ENCODE measurements at regions not wholly inside any gene's neighbourhood (a gene's known extent, or its start where the extent isn't known, plus 50 kb on each side); places are given as distances from the start of the nearest gene placed in this dataset.
"Not testable (repeated sequence)": the region's sequence is repeated elsewhere in the genome, so short reads cannot be mapped to it uniquely, and the experiment has no call there.

DNA sequence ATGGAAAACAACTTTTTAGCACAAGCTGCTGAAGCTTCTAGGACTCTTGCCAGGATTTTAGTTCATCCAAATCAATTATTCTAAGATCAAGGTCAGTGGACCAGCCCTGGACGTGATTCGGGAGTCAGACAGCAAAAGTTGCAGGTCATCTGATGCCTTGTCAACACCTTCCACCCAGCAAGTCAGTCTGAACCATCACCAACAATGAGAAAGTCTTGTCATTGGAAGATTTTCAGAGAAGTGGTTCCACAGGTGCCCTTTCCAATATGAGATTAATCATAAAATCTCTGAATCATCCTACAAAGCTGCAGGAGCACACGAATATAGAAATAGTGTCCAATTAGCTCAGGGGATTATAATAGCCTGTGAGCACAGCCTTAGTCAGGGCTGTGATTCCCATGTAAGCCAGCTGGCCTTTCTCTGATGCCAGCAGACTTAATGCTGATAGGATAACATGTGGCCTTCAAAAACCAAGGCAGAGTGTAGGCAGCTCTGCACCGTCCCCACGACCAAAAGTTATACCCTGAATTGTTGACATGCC, 445.0 kb upstream of the TRPC7 start:
- no peak for DNase-seq

DNA sequence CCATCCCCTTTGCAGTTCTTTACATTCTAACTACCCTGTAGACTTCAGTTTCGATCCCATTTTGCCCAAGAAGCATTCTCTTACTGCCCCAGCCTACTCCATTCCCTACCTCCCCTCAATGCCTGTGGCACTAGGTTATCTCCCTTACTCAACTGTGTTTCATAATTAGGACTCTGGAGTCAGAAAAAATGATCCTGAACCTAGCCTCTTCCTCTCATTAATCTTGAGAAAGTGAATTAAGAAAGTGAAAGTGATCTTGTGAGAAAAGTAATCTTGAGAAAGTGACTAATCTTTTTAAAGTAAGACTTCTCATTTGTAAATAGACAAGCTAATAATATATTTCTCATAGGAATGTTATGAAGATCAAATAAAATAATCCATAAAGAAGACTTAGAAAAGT, 444.0 kb upstream of the TRPC7 start:
- no peak for DNase-seq

DNA sequence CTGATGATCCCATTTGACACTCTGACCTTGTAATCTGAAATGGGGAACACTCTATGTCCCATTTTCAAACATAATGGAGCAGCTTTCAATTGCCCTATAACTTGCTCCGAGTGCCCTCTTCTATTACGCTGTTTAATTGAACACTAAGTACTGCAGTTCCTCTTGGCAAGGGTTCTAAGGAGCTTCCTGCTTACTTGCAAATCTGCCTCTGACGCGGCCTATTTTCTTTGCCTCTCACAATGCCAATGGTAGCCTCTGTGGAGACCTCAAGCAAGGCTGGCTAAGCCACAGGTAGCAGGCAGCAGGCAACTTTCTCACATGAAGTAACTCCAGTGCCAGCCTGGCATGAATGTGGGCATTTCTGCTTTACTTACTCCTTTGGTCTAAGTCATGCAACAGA, 443.4 kb upstream of the TRPC7 start:
- DNase-seq = no peak

DNA sequence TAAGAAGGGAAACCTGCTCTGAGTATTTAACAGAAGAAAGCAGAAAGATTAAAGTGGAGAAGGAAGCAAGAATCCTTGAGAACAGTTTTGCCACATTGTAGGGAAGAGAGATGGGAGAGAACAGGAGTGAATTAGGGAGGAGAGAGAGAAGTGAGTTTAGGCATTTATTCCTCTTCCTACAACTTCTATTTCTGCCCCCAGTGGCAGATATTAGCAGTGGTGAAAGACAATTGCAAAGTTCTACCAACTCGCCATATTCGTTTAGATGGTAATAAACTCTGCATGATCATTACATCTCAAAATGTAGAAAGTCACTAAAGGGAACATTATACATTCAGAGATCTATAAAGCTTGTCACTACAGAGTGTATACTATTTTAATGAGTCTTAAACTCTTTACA, 440.1 kb upstream of the TRPC7 start:
- DNase-seq = no peak

DNA sequence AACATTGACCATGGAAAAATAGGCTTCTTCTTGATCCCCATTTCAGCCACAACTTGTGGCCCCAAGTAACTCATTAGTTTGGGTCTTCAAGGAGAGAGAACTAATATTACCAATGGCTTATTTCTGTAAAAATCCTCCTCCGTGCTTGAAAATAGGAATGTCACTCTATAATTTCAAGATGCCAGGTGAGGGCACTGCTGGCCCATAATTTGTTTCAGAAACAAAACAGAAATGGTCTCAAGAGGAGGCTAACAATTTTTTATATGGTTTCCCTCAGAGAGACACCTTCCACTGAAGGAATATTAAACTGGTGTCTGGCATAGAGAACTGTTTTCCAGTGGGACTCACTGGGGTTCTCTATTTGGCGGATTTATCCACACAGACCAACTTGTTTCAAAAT, 437.0 kb upstream of the TRPC7 start:
- DNase-seq = no peak

DNA sequence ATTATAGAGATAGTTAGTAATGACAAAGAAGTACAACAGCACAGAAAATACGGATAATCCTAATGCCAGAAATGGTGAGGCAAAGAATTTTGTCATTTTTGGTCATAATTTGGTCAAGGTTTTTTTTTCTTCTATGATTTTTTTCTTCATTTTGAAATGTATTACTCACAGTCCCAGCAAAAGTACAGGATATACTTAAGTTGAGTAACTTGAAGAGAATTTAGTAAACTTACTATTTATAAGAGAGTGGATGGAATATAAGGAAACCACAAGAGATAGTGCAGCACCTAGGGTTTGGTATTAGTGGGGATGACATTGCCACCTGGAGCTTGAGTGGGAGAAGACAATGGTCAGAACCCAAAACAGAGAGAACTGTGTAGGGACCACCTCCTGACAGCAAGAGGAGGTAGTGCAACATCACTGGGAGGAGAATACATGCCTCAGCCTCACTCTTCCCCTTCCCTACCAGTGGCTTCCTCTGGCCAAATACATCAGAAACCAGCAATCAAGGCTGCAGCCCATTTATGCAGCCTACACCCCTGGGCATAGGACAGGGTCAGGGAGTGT, 434.5 kb upstream of the TRPC7 start:
- DNase-seq = no peak

DNA sequence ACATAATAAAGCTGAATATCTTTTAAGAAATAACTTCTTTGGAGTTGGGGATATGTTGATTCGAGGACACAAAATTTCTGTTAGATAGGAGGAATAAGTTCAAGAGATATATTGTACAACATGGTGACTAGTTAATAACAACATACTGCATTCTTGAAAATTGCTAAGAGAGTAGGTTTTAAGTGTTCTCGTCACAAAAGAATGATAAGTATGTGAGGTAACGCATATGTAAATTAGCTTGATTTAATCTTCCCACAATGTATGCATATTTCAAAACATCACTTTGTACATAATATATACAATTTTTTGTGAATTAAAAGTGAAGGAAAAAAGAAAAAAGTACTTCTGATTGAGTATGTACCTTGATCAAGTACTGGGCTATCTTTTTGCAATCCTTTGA, 428.0 kb upstream of the TRPC7 start:
- DNase-seq = no peak

DNA sequence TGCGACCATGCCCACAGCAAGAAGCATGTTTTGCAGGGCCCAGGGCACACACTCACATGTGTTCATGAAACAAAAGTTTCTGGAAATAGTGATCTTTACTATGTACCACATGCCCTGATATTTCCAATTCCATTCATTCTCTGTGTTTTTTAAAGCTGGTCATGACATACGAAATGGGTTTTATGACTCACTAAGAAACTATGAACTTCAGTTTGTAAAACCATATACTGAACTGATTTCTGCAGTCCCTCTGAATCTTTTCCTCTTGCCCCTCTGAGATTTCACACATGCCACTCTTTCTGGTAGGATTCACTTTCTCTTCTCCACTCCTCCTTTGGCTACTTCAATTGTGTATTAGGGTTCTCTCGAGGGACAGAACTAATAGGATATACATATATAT, 416.1 kb upstream of the TRPC7 start:
- DNase-seq = no peak

DNA sequence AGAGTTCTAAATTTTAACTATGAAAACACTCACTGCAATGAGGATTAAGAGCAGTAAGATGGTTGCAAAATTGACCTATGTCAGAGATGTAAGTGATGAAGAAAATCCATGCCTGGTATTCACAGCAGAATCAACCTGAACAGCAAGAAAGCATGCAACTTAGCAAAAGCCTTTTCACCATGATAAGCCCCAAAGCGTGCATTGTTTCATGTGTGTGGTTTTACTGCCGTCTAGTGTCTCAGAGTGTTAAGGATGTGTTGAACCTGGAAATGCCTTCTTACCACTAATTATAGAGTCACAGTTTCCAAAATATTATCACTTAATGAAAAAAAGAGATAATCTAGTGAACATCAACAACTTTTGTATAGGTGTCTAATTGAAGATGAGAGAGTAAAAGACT, 415.2 kb upstream of the TRPC7 start:
- DNase-seq = no peak

DNA sequence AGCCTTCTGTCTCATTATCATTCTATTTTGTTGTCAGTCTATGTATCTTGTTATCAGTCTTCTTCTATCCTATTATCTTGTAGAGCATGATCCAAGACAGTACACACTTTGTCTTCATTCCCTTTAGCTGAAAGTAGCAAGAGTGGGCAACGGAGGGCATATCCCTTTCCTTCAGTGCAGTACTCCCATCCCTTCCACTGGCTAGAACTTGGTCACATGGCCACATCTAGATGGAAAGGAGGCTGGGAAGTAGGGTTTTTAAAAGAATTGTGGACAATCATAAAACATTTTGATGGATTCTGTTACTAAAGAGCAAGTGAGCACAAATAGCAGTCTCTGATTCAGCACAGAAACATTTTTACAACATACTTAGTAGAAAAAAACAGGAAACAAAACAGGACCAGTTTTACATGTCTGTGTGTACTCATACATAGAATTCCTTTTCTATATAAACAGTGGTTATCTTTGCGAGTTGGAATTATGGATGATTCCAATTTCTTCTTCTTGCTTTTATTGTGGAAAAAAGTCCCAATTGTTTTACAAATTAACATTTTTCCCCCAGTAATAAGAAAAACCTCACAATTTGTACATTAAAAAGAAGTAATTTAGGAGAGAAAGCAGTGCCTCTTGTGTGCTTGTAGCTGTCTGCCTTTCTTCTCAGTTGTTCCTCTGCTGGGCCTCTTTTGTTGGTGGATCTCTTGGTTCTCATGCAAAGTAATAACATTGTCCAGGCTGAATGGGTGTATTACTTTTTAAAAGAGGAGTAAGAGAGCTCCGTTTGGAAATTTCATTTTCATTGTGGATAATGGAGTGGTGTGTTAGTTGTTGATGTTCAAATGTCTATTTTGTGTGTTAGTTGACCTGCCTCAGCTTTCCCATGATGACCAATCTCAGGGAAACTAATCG, 410.9 kb upstream of the TRPC7 start:
- DNase-seq = no peak

DNA sequence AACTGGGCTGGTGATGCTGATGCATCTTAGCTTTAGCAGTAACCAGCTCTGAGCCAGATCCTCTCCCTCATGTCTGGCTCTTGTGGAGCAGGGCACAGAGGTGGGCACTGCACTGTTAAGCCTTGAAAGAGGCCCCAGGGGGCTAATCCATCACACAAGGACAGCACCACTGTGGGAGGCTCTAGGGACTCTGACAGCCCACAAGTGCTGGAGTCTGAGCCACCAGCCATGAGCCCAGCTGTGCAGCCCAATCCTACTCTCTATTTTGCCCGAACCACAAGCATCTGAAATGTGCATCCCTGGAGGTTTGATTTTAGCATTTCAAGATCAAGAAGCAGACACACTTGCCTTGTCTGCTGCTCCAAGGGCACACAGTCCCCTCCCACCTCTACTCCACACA, 407.1 kb upstream of the TRPC7 start:
- no peak for DNase-seq

DNA sequence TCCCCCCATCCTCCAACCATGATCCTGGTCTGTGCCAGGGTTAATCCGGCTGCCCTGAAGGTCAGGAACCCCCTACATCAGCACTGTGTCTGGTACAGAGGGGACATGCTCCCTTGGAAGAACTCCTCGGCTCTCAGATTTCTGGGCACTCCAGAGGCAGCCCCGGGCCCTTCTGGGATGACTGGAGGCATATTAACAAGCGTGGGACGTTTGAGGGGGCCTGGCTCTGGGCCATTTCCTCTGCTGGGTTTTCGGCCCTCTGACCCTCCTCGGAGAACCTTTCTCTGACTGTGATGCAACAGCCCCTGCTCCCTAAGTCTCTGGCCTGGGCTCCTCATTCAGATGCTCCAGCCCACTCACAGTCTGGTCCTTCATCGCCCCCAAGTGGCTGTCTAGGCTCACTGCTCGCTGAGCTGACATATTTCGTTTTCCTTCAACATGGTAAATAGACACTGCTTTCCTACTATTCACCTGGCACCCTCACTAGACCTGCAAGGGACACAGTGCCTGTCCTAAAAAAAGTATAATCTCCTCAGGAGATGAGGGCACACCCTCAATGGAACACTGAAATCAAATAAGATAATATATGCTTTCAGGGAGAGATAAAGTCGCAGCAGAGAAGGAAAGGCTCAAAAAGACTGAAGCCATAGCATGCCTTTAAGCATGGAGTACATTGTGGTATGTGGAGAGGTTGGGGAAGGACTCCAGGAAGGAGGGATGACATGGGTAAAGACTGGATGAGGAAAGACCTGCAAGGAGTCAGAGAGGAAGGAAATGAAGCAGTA, 404.7 kb upstream of the TRPC7 start:
- no peak for DNase-seq

DNA sequence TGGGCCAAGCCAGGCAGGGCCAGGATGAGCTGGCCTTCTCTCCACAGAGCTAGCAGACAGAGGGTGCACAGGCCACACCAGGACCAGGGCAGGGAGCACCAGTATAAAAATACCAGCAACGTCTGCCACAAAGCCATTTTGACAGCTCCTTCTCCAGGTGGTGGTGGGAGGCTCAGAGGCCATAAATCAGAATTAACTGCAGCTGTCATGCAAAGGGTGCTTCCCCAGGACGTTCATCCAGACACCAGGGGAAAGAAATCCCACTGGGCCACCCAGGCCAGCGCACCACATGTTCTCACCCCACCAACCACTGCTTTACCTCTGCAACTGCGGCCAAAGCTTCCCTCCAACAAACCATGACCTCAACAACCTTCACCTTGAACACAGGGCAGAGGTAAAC, 403.7 kb upstream of the TRPC7 start:
- no peak for DNase-seq

DNA sequence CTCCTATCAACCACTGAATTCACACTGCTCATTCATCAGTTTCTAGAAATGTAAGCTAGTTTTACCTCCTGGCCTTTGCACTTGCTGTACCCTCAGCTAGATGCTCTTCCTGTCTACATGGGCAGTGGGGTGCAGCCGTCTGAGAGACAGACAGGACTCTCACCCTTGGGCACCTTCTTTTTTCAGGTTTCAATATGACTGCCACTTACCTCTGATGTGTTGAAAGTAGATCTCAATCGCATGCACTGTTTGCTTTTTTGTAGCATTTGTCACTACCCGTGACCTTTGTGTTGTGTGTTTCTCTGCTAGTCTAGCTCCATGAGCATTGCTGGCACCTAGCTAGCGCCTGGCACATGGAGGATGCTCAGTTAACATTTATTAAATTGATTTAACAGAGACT, 403.1 kb upstream of the TRPC7 start:
- no peak for DNase-seq

DNA sequence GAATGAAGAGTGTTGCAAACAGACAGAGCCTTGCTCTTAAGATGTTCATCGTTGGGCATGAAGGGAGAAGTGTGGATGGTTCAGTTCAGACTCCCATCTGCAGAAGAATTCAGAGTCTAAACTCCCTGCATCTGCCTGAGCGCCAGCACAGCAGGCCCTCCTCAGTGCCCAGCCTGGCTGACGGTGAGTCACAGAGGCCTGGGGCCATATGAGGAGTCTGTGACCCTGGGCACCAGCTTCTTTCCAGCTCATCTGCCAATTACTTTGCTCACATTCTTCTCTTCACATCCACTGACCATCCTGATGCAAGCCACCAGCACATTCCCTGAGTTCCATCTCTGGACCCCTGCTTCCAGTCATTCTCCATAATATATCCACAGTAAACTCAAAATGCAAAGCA, 401.1 kb upstream of the TRPC7 start:
- DNase-seq = no peak

DNA sequence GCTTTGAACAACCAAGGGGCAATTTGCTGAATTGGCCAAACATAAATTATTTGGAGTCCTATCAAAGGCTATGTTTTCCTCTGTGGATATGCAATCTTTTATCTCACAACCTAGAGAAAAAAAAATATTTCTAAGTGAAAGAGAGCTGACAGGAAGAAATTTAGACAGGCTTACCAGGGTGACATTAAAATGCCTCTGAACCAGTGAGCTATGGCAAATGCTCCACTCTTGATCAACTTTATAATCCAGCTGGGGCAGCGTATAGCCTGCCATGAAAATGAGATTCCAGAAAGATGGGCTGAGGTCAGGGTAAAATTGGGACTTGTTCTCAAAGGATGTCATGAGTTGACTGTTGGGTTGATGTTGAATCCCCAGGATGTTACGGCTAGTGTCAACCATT, 399.3 kb upstream of the TRPC7 start:
- no peak for DNase-seq

DNA sequence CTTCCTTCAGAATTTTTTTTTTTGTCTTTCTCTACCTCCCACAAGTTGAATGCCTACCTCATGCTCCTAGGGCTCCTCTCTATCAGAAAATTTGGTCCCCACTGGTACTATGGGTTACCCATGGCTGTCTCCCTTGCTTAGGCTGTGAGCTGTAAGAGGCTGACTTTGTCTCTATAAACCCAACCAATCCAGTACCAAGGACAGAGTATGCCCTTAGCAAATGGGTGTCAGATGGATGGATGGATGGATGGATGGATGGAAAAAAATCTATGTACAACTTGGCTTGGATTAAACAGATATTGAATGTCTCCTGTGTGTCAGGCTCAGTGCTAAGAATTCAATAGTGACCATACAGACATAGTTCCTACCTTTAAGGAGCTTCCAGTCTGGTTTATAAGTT, 398.2 kb upstream of the TRPC7 start:
- DNase-seq = no peak

DNA sequence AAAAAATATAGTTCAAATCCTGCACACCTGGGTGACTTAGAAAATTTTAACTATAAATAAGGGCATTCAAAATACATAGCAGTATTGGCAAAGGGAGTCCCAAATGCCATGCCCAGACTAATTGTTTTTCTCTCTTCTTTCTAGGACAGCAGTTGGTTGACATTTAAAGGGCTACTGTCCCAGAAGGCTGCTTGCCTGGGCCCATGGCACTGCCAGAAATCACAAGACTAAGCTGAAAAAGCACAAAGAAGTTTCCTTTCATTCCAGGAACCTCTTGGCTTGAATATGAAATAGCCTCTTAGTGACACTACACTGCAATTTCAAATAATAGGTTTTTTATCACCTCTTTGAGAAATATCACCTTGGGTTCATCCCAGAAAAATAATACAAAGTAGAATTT, 388.9 kb upstream of the TRPC7 start:
- DNase-seq = no peak

DNA sequence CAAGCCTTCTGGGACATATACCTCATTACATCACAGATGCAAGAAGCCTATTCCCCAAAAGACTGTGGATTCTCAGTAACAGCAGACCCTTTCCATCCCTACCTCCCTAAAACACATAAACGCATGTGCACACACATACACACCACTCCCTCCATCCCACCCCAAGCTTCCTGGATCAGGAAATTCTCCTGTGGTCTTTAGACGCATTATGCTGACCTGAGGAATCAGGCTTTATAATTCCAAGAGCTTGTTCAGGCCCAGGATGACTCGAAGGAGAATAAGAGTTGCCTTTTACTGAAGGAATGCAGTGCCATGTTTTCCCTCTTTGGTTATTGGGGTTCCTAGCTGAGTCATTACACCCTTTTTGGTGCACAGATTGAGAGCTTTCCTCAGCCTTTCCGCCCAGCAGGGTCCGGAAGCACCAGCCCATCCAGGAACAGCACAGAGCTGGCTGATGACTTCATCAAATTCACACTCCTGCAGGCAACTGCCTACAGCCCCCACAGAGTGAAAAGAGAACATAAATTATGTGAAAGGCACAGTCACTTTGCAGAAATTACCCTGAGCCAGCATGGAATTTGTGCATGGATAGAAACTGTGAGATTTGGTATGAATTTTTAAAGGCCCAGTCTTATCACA, 385.0 kb upstream of the TRPC7 start:
- no peak for DNase-seq

DNA sequence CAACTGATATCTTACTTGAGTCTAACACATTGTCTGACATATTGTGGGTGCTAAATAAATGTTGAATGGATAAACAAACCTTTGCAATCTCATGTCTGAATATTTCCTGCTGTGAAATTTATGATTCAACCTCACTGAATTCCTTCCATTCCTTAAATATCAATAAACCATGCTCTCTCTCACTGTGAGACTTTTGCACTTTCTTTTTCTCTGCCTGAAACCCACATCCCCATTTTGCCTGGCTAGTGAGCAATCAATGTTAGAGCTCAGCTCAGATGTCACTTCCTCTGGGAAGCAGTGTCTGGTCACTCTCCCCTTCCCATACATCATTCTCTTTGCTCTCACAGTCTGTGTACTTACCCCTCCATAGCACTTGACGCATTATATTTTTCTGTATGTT, 383.7 kb upstream of the TRPC7 start:
- no peak for DNase-seq

DNA sequence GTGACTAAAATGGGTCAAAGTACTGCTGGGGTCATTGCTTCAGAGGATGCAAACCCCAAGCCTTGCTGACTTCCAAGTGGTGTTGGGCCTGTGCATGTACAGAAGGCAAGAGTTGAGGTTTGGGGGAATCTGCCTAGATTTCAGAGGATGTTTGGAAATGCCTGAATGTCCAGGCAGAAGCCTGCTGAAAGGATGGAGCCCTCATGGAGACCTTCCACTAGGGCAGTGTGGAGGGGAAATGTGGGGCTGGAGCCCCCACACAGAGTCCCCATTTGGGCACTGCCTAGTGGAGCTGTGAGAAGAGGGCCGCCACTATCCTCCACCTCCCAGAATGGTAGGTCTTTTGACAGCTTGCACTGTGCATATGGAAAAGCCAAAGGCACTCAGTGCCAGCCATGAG, 377.7 kb upstream of the TRPC7 start:
- DNase-seq = no peak

DNA sequence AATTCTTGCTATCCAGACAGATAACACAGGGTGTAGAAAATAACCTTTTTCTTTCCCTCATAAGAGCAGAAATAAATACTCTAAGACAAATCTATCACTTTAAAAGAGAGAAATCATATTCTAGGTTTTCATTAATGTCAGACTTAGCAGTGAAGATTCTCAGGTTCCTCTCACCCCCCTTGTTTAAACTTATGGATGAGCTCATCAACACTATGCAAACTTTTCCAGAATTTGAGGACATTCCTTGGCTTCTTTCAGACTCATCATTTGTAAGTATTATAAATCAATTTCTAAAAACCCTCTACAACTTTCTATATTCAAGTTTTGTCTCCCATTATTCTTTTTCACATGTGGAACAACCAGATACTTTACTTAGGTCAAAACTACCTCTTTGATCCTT, 374.9 kb upstream of the TRPC7 start:
- DNase-seq = no peak

DNA sequence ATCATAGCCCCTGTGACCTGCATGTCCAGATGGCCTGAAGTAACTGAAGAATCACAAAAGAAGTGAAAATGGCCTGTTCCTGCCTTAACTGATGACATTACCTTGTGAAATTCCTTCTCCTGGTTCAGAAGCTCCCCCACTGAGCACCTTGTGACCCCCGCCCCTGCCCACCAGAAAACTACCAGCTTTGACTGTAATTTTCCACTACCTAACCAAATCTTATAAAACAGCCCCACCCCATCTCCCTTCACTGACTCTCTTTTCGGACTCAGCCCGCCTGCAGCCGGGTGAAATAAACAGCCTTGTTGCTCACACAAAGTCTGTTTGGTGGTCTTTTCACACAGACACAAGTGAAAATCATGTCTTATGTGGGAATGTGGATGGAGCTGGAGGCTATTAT, 373.9 kb upstream of the TRPC7 start:
- not testable (repeated sequence) for DNase-seq
